Thymus (tissue), 11 donors: ENCODE measurements at regions not wholly inside any gene's neighbourhood (a gene's known extent, or its start where the extent isn't known, plus 50 kb on each side); places are given as distances from the start of the nearest gene placed in this dataset.

ENCODE experiments used
- DNase-seq, 9 donors: peaks; one replicate each; pipeline ENCODE4 v3.0.0-alpha.2; 2013; ENCODE audit warnings: low spot score in 9 of 9, low read depth in 6 of 9, missing footprints in 1 of 9
- H3K27ac ChIP-seq, 2 donors: one replicate each; pipeline ENCODE4 v1.5.1; 2013; ENCODE audit warnings: control low read depth in 1 of 2, low read depth in 1 of 2, low read length in 1 of 2, mild to moderate bottlenecking in 1 of 2, moderate library complexity in 1 of 2
- H3K27me3 ChIP-seq, 2 donors: one replicate each; pipeline ENCODE4 v1.5.1; 2013; ENCODE audit warnings: low read length in 1 of 2; ENCODE audit not compliant: control insufficient read depth in 2 of 2, insufficient read depth in 1 of 2
- H3K36me3 ChIP-seq, 2 donors: one replicate each; pipeline ENCODE4 v1.5.1; 2013; ENCODE audit warnings: low read length in 1 of 2, mild to moderate bottlenecking in 1 of 2, moderate library complexity in 1 of 2; ENCODE audit not compliant: control insufficient read depth in 2 of 2, insufficient read depth in 2 of 2
- H3K4me1 ChIP-seq, 2 donors: one replicate each; pipeline ENCODE4 v1.5.1; 2013; ENCODE audit warnings: low read length in 2 of 2; ENCODE audit not compliant: control insufficient read depth in 2 of 2, insufficient read depth in 2 of 2
- H3K4me3 ChIP-seq, 2 donors: one replicate each; pipeline ENCODE4 v1.5.1; 2013; ENCODE audit warnings: low read length in 2 of 2, control low read depth in 1 of 2, mild to moderate bottlenecking in 1 of 2
- H3K9me3 ChIP-seq, 2 donors: one replicate each; pipeline ENCODE4 v1.5.1; 2013; ENCODE audit warnings: low read length in 1 of 2, mild to moderate bottlenecking in 1 of 2; ENCODE audit not compliant: control insufficient read depth in 2 of 2, insufficient read depth in 1 of 2
- WGBS: extraction: QIAGEN DNeasy Blood & Tissue Kit; methylation state at CpG from one replicate; pipeline ENCODE4 v1.1.7; 2013; 5-methylcytosine and 5-hydroxymethylcytosine counted together
- donor health status: healthy.

DNA sequence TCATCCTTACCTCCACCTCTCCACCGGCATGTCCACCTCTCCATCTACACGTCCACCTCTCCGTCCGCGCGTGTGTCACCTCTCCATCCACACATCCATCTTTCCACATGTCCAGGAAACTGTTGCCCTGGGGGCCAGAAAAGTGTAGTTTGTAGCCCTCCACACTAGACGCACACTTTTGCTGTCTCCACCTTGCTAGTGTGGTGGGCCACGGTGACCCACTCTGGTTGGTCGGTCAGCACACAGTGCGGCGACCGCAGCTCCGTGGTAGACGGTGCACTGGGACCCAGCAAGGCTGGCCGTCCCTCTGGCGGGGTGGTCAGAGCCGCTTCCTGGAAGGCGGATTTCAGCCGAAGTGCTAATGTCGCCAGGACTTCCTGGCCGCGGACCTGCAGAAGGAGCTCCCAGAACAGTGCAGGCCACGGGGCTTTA, 268.6 kb downstream of the DLL1 start:
- WGBS = 89% methylated on average over 23 of the region's 23 CpGs
- H3K9me3 ChIP-seq = peaks cover 0 to 3% of the 10 kb centered on the region in 2 donors
- H3K27ac ChIP-seq = no peak overlapping the region
- H3K36me3 ChIP-seq = no peaks in the 10 kb centered on the region
- H3K4me1 ChIP-seq = peaks cover 0 to 19% of the 10 kb centered on the region in 2 donors
- DNase-seq = no peak
- H3K27me3 ChIP-seq = peaks cover 15 to 22% of the 10 kb centered on the region in 2 donors
- H3K4me3 ChIP-seq = no peak overlapping the region

DNA sequence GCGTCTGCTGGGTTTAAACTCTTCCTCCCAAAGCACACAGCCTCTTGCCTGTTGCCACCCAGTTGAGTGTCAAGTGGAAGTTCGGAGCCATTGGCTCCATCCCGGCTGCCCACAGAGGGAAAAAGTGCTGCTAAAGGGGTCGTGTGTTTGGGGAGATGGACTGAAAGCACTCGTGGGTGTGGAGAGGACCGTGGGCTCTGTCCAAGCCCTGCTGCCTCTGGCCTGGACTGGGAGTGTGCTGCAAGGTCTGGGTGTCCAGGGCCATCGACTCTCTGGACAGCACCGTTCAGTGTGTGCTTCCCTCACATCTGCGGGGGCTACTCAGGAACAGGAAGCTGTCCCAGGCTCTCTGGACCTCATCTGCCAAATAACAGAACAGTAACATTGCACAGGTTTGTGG, 269.3 kb downstream of the DLL1 start:
- no peak overlapping the region for H3K27ac ChIP-seq
- H3K4me1 ChIP-seq = peaks cover 0 to 16% of the 10 kb centered on the region in 2 donors
- no peaks in the 10 kb centered on the region for H3K36me3 ChIP-seq
- DNase-seq = no peak
- H3K9me3 ChIP-seq = peaks cover 0 to 3% of the 10 kb centered on the region in 2 donors
- no peak overlapping the region for H3K4me3 ChIP-seq
- 93% methylated on average over 9 of the region's 9 CpGs for WGBS
- H3K27me3 ChIP-seq = peaks cover 15 to 22% of the 10 kb centered on the region in 2 donors

GRCh38 chr6:170019818-170020583, 268.6 kb downstream of the ERMARD start:
- Histone ChIP-seq H3K4me1 (peaks cover 0 to 14% of the 10 kb centered on the region in 2 donors), H3K9me3 (peaks cover 0 to 3% of the 10 kb centered on the region in 2 donors), H3K27me3 (peaks cover 15 to 22% of the 10 kb centered on the region in 2 donors), H3K27ac (peak overlapping the region in 1 of 2 donors; percentile 11), H3K4me3 (no peak overlapping the region), H3K36me3 (no peaks in the 10 kb centered on the region)
- WGBS = 97% methylated on average over 20 of the region's 20 CpGs
- DNase-seq = no peak

- no peaks in the 10 kb centered on the region for H3K36me3 ChIP-seq
- DNase-seq = peak in 1 of 9 donors; percentile 9
- H3K4me1 ChIP-seq = peaks cover 0 to 14% of the 10 kb centered on the region in 2 donors
- no peak overlapping the region for H3K4me3 ChIP-seq
- peaks cover 15 to 20% of the 10 kb centered on the region in 2 donors for H3K27me3 ChIP-seq
- 87% methylated on average over 19 of the region's 19 CpGs for WGBS
- peaks cover 0 to 3% of the 10 kb centered on the region in 2 donors for H3K9me3 ChIP-seq
- H3K27ac ChIP-seq = peak overlapping the region; percentile 8 to 11
Observed at GRCh38 chr6:170018936-170019817, 267.8 kb downstream of the ERMARD start.

- Histone ChIP-seq H3K4me1 (peaks cover 0 to 14% of the 10 kb centered on the region in 2 donors), H3K4me3 (no peak overlapping the region), H3K27me3 (peaks cover 12 to 15% of the 10 kb centered on the region in 2 donors), H3K36me3 (no peaks in the 10 kb centered on the region), H3K9me3 (peaks cover 0 to 3% of the 10 kb centered on the region in 2 donors), H3K27ac (no peak overlapping the region)
- WGBS = 92% methylated on average over 12 of the region's 12 CpGs
- DNase-seq = no peak
Observed at GRCh38 chr6:170018422-170018935, 267.1 kb downstream of the ERMARD start.

- peaks cover 0 to 12% of the 10 kb centered on the region in 2 donors for H3K4me1 ChIP-seq
- no peak overlapping the region for H3K27ac ChIP-seq
- peaks cover 5 to 9% of the 10 kb centered on the region in 2 donors for H3K27me3 ChIP-seq
- no peaks in the 10 kb centered on the region for H3K36me3 ChIP-seq
- no peak overlapping the region for H3K4me3 ChIP-seq
- 91% methylated on average over 11 of the region's 11 CpGs for WGBS
- peak in 1 of 9 donors; percentile 15 for DNase-seq
- no peaks in the 10 kb centered on the region for H3K9me3 ChIP-seq
Observed at GRCh38 chr6:170017603-170018320, 266.3 kb downstream of the ERMARD start.

- no peak overlapping the region for H3K4me3 ChIP-seq
- H3K4me1 ChIP-seq = peaks cover 0 to 5% of the 10 kb centered on the region in 2 donors
- no peaks in the 10 kb centered on the region for H3K36me3 ChIP-seq
- no peak for DNase-seq
- WGBS = 92% methylated on average over 2 of the region's 2 CpGs
- no peaks in the 10 kb centered on the region for H3K9me3 ChIP-seq
- H3K27ac ChIP-seq = no peak overlapping the region
- no peaks in the 10 kb centered on the region for H3K27me3 ChIP-seq
Observed at GRCh38 chr6:170013815-170014214, 262.4 kb downstream of the ERMARD start.

GRCh38 chr6:170012037-170012330, 260.6 kb downstream of the ERMARD start:
- Histone ChIP-seq H3K27ac (no peak overlapping the region), H3K9me3 (no peaks in the 10 kb centered on the region), H3K27me3 (no peaks in the 10 kb centered on the region), H3K4me1 (no peaks in the 10 kb centered on the region), H3K36me3 (no peaks in the 10 kb centered on the region), H3K4me3 (no peak overlapping the region)
- 94% methylated on average over 2 of the region's 2 CpGs for WGBS
- no peak for DNase-seq
